GM04504 (cell line): ENCODE measurements at regions not wholly inside any gene's neighbourhood (a gene's known extent, or its start where the extent isn't known, plus 50 kb on each side); places are given as distances from the start of the nearest gene placed in this dataset.
"Not testable (repeated sequence)": the region's sequence is repeated elsewhere in the genome, so short reads cannot be mapped to it uniquely, and the experiment has no call there.

Source experiments
- DNase-seq: peaks from one replicate; pipeline ENCODE4 v3.0.0-alpha.2; 2012; ENCODE audit warnings: low read depth

- no peak for DNase-seq
These were observed 292.7 kb upstream of the G2E3 start for GRCh38 chr14:30266290-30266689.

GRCh38 chr14:30267141-30267540, 291.8 kb upstream of the G2E3 start:
- no peak for DNase-seq

- peak; percentile 62 for DNase-seq
These were observed 288.5 kb upstream of the G2E3 start for GRCh38 chr14:30270200-30271161.

GRCh38 chr14:30271811-30272323, 287.1 kb upstream of the G2E3 start:
- DNase-seq = no peak

- DNase-seq = no peak
These were observed 285.8 kb upstream of the G2E3 start for GRCh38 chr14:30272848-30273832.

GRCh38 chr14:30275604-30276003, 283.4 kb upstream of the G2E3 start:
- no peak for DNase-seq

GRCh38 chr14:30277268-30277667, 281.7 kb upstream of the G2E3 start:
- DNase-seq = no peak

- DNase-seq = not testable (repeated sequence)
These were observed 280.1 kb upstream of the G2E3 start for GRCh38 chr14:30278856-30279255.

- no peak for DNase-seq
These were observed 275.0 kb upstream of the G2E3 start for GRCh38 chr14:30283822-30284446.

GRCh38 chr14:30284808-30285207, 274.1 kb upstream of the G2E3 start:
- DNase-seq = no peak

- no peak for DNase-seq
These were observed 271.1 kb upstream of the G2E3 start for GRCh38 chr14:30287579-30288445.

GRCh38 chr14:30290001-30290400, 269.0 kb upstream of the G2E3 start:
- no peak for DNase-seq

- DNase-seq = peak; percentile 26
These were observed 267.7 kb upstream of the G2E3 start for GRCh38 chr14:30291216-30291615.

GRCh38 chr14:30292541-30292940, 266.4 kb upstream of the G2E3 start:
- DNase-seq = no peak

- no peak for DNase-seq
These were observed 263.0 kb upstream of the G2E3 start for GRCh38 chr14:30295980-30296379.

- DNase-seq = no peak
These were observed 262.0 kb upstream of the G2E3 start for GRCh38 chr14:30296931-30297405.

- DNase-seq = no peak
These were observed 260.8 kb upstream of the G2E3 start for GRCh38 chr14:30297876-30298795.

GRCh38 chr14:30299915-30300314, 259.0 kb upstream of the G2E3 start:
- DNase-seq = no peak

GRCh38 chr14:30303350-30303749, 255.6 kb upstream of the G2E3 start:
- DNase-seq = no peak

GRCh38 chr14:30305346-30305745, 253.6 kb upstream of the G2E3 start:
- no peak for DNase-seq
